ENCODE measurements at regions not wholly inside any gene's neighbourhood (a gene's known extent, or its start where the extent isn't known, plus 50 kb on each side); places are given as distances from the start of the nearest gene placed in this dataset.

- DNase-seq (ENCODE audit: low spot score) (no peak), FAIRE-seq (no peak), ATAC-seq (no peak)
- Histone ChIP-seq H4K20me1 (ENCODE audit: insufficient read depth, low read length) (no peaks in the 10 kb centered on the region), H3K9me3 (ENCODE audit: low read length) (no peaks in the 10 kb centered on the region), H2AFZ (ENCODE audit: low read length) (no peak overlapping the region), H3K27me3 (ENCODE audit: control insufficient read depth in 1 of 2, insufficient read depth in 2 of 2, low read length in 2 of 2) (no peaks in the 10 kb centered on the region), H3K4me1 (ENCODE audit: insufficient read depth, low read length) (peaks cover 95% of the 10 kb centered on the region), H3K36me3 (replicated peaks in 1 of 2; ENCODE audit: control insufficient read depth in 1 of 2, insufficient read depth in 2 of 2, low read length in 2 of 2) (no peaks in the 10 kb centered on the region), H3K79me2 (ENCODE audit: insufficient read depth, low read length) (peaks cover 7% of the 10 kb centered on the region), H3K4me2 (ENCODE audit: low read depth, low read length) (no peak overlapping the region), H3K27ac (ENCODE audit: extremely low read length, insufficient read depth, low read length) (peak overlapping the region; percentile 44), H3K4me3 (replicated peaks in 1 of 3; ENCODE audit: insufficient read depth in 1 of 3, low read depth in 2 of 3, low read length in 3 of 3) (no peak overlapping the region), H3K9ac (ENCODE audit: insufficient read depth, low read depth, low read length) (no peak overlapping the region)
- no TSS peak for BruUV-seq (replicated peaks)
- TF ChIP-seq ZNF629 (CRISPR knock-in tag; conservative IDR thresholded peaks at IDR 0.05) (peak; percentile 62), ZNF619 (CRISPR knock-in tag; IDR thresholded peaks at IDR 0.05) (no peak)
- POLR2A ChIA-PET, result interaction anchor here (2.1 kb wide), 1 partner anchor 21 kb away, joined by 7 read pairs; no protein-coding TSS in a partner anchor
- intact Hi-C loops (cut with micrococcal nuclease; ENCODE audit: unreplicated experiment) (loop anchor here (5.0 to 10.0 kb wide), 2 partner anchors 48 to 90 kb away; no protein-coding TSS in a partner anchor), in situ Hi-C loops (cut with HindIII; ENCODE audit: extremely low pct_ligation_motif_present, low pct_unique_long_range_greater_than_20kb) (no loop called here)
- CTCF ChIA-PET (ENCODE audit: low intra/inter-chr PET ratio, low total read pairs), result no interaction called here
Measured at GRCh38 chr5:60494635-60495034, 205.3 kb downstream of the DEPDC1B start.

GRCh38 chr5:60494144-60494543 lies 205.8 kb downstream of the DEPDC1B start:
- Histone ChIP-seq H4K20me1 (ENCODE audit: insufficient read depth, low read length) (no peaks in the 10 kb centered on the region), H3K9ac (ENCODE audit: insufficient read depth, low read depth, low read length) (no peak overlapping the region), H3K4me1 (ENCODE audit: insufficient read depth, low read length) (peaks cover 94% of the 10 kb centered on the region)

More at GRCh38 chr5:60494144-60494543, 205.8 kb downstream of the DEPDC1B start:
- in situ Hi-C loops (cut with HindIII; ENCODE audit: extremely low pct_ligation_motif_present, low pct_unique_long_range_greater_than_20kb), result no loop called here
- CTCF ChIA-PET (ENCODE audit: low intra/inter-chr PET ratio, low total read pairs), result no interaction called here
- intact Hi-C loops (cut with micrococcal nuclease; ENCODE audit: unreplicated experiment), result loop anchor here (10.0 kb wide), 1 partner anchor 91 kb away; no protein-coding TSS in a partner anchor
- ATAC-seq (no peak), FAIRE-seq (no peak), DNase-seq (ENCODE audit: low spot score) (no peak)
- no peak overlapping the region for H3K4me2 ChIP-seq (ENCODE audit: low read depth, low read length)
- POLR2A ChIA-PET, result no interaction called here
- WGBS (ENCODE audit: low lambda C conversion rate), result 82% methylated on average over 3 of the region's 3 CpGs
- H2AFZ ChIP-seq (ENCODE audit: low read length), result no peak overlapping the region
- H3K79me2 ChIP-seq (ENCODE audit: insufficient read depth, low read length), result peaks cover 12% of the 10 kb centered on the region
- no peaks in the 10 kb centered on the region for H3K27me3 ChIP-seq (ENCODE audit: control insufficient read depth in 1 of 2, insufficient read depth in 2 of 2, low read length in 2 of 2)
- TF ChIP-seq FOSL2 (CRISPR knock-in tag; IDR thresholded peaks at IDR 0.05) (peak; percentile 56), HDAC2 (CRISPR knock-in tag; IDR thresholded peaks at IDR 0.05) (no peak)
- H3K27ac ChIP-seq (ENCODE audit: extremely low read length, insufficient read depth, low read length), result peak overlapping the region; percentile 44
- no TSS peak for BruUV-seq (replicated peaks)
- no peaks in the 10 kb centered on the region for H3K36me3 ChIP-seq (replicated peaks in 1 of 2; ENCODE audit: control insufficient read depth in 1 of 2, insufficient read depth in 2 of 2, low read length in 2 of 2)
- H3K9me3 ChIP-seq (ENCODE audit: low read length), result no peaks in the 10 kb centered on the region
- H3K4me3 ChIP-seq (replicated peaks in 1 of 3; ENCODE audit: insufficient read depth in 1 of 3, low read depth in 2 of 3, low read length in 3 of 3), result no peak overlapping the region
